Upper lobe of left lung (tissue), 4 donors: ENCODE measurements at regions not wholly inside any gene's neighbourhood (a gene's known extent, or its start where the extent isn't known, plus 50 kb on each side); places are given as distances from the start of the nearest gene placed in this dataset.

Source experiments
- EP300 ChIP-seq, 4 donors: sonication (generic); formaldehyde crosslinking; IDR thresholded peaks; one replicate each; pipeline ENCODE4 v1.5.1; 2017; ENCODE audit warnings: antibody characterized with exemption in 4 of 4, control low read depth in 2 of 4
- TF ChIP-seq, protein P1 (sequence below), 6 experiments: fragments of 450-650 bp in 4 of 6; fragments of 200-600 bp in 2 of 6; sonication (generic) in 2 of 6; IDR thresholded peaks; one replicate each; pipeline ENCODE4 v1.5.1; 2016 to 2019; ENCODE audit warnings: antibody characterized with exemption in 6 of 6

DNA sequence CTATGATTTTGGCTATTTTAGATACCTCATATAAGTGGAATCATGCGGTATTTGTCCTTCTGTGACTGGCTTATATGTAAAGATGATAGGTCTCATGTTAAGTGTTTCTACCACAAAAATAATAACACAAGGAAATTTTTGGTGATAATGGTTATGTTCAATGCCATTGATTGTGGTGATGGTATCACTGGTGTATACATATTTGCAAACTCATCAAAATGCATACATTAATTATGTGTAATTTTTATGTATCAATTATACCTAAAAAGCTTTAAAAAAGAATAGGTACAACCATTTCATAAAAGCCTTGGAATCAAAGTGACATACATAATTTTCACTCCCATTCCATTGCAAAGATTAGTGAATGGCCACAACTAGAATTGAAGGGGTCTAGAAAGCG lies 178.3 kb upstream of the FMR1 start:
- TF ChIP-seq, protein P1, sequence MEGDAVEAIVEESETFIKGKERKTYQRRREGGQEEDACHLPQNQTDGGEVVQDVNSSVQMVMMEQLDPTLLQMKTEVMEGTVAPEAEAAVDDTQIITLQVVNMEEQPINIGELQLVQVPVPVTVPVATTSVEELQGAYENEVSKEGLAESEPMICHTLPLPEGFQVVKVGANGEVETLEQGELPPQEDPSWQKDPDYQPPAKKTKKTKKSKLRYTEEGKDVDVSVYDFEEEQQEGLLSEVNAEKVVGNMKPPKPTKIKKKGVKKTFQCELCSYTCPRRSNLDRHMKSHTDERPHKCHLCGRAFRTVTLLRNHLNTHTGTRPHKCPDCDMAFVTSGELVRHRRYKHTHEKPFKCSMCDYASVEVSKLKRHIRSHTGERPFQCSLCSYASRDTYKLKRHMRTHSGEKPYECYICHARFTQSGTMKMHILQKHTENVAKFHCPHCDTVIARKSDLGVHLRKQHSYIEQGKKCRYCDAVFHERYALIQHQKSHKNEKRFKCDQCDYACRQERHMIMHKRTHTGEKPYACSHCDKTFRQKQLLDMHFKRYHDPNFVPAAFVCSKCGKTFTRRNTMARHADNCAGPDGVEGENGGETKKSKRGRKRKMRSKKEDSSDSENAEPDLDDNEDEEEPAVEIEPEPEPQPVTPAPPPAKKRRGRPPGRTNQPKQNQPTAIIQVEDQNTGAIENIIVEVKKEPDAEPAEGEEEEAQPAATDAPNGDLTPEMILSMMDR (IDR thresholded peaks at IDR 0.05): no peak
- no peak for TF ChIP-seq EP300 (IDR thresholded peaks at IDR 0.05)
